ENCODE measurements at regions not wholly inside any gene's neighbourhood (a gene's known extent, or its start where the extent isn't known, plus 50 kb on each side); places are given as distances from the start of the nearest gene placed in this dataset.

DNA sequence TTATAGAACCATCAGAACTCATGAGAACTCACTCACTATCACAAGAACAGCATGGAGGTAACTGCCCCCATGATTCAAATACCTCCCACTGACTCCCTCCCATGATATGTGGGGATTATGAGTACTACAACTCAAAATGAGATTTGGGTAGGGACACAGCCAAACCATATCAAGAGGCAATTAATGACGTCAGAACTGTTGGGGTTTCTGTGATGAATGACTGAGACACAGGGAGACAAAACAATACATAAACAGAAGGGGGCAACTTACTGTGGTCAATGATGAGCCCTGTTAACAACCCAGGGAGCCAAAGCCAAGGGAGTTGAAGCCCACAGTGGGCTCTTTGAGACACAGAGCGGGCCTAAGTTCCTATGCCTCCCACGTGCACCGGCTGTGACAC, 171.3 kb upstream of the GHITM start:
- no peak for TF ChIP-seq BRCA1 (IDR thresholded peaks at IDR 0.05; ENCODE audit: low read depth, low read length)
- TF ChIP-seq CEBPB (IDR thresholded peaks at IDR 0.05; ENCODE audit: low read depth, low read length), result no peak
- TF ChIP-seq, protein P1, sequence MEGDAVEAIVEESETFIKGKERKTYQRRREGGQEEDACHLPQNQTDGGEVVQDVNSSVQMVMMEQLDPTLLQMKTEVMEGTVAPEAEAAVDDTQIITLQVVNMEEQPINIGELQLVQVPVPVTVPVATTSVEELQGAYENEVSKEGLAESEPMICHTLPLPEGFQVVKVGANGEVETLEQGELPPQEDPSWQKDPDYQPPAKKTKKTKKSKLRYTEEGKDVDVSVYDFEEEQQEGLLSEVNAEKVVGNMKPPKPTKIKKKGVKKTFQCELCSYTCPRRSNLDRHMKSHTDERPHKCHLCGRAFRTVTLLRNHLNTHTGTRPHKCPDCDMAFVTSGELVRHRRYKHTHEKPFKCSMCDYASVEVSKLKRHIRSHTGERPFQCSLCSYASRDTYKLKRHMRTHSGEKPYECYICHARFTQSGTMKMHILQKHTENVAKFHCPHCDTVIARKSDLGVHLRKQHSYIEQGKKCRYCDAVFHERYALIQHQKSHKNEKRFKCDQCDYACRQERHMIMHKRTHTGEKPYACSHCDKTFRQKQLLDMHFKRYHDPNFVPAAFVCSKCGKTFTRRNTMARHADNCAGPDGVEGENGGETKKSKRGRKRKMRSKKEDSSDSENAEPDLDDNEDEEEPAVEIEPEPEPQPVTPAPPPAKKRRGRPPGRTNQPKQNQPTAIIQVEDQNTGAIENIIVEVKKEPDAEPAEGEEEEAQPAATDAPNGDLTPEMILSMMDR (IDR thresholded peaks at IDR 0.05; ENCODE audit: control extremely low read depth in 1 of 3, insufficient read depth in 1 of 3, low read depth in 1 of 3, low read length in 3 of 3), result no peak
